Gastroesophageal sphincter (tissue), 3 donors: ENCODE measurements at regions not wholly inside any gene's neighbourhood (a gene's known extent, or its start where the extent isn't known, plus 50 kb on each side); places are given as distances from the start of the nearest gene placed in this dataset.

Experiments
- CTCF ChIP-seq, 4 experiments: fragments of 200-600 bp in 2 of 4; fragments of 450-650 bp in 2 of 4; sonication (generic) in 1 of 4; IDR thresholded peaks; one replicate each; pipeline ENCODE4 v1.5.1; 2017 to 2019; ENCODE audit warnings: antibody characterized with exemption in 4 of 4, mild to moderate bottlenecking in 2 of 4, moderate library complexity in 2 of 4
- POLR2A ChIP-seq, 2 donors: fragments of 450-650 bp; IDR thresholded peaks; one replicate each; pipeline ENCODE4 v1.6.1; 2017; ENCODE audit warnings: antibody characterized with exemption in 2 of 2, mild to moderate bottlenecking in 2 of 2, moderate library complexity in 1 of 2

- TF ChIP-seq POLR2A (IDR thresholded peaks at IDR 0.05) = no peak
- TF ChIP-seq CTCF (IDR thresholded peaks at IDR 0.05) = no peak
Observed at GRCh38 chr4:14824189-14824588, 178.1 kb upstream of the CPEB2 start.
